SW 1271 (cell line): ENCODE measurements at regions not wholly inside any gene's neighbourhood (a gene's known extent, or its start where the extent isn't known, plus 50 kb on each side); places are given as distances from the start of the nearest gene placed in this dataset.
A peak's percentile ranks its signal among the peaks of the same experiment; 100 is the strongest.

Experiments used
- DNase-seq, 2 experiments: peaks; one replicate each; lab custom pipeline; 2025; lab: John Stamatoyannopoulos, UW

DNA sequence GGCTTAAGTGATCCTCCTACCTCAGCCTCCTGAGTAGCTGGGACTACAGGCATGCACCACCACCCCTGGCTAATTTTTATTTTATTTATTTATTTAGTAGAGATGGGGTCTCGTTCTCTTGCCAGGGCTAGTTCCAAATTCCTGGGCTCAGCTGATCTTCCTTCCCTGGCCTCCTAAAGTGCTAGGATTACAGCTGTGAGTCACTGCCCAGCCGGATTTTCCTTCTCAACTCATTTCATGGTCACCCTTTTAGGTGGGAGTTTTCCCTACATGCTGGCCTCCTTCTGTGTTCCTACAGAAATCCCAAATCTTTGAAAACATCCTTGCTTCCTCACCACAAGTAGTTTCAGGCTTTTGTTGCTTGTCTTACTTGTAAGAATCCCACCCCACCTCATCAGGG is 102.1 kb upstream of the SIAH1 start:
- no peak for DNase-seq

- no peak for DNase-seq
Measured at GRCh38 chr16:48481772-48482171, 96.6 kb upstream of the SIAH1 start.

- no peak for DNase-seq
Measured at GRCh38 chr16:48481211-48481610, 96.0 kb upstream of the SIAH1 start.

DNA sequence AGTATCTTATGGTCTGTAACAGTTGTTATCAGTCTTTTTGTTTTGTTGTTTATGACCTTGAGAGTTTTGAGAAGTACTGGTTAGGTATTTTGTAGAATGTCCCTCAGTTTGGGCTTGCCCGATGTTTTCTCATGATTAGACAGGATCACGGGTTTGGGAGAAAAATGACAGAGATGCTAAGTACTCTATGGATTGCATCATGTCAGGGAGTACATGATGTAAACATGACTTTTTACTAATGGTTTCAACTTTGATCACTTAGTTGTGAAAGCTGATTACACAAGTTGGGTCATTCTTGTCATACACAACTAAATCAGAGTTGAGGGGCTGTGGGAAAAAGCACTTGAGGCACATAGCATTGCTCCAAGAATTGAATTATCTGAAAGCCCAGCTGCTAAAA is 94.7 kb upstream of the SIAH1 start:
- no peak for DNase-seq

- DNase-seq: no peak
Measured at GRCh38 chr16:48479329-48479728, 94.1 kb upstream of the SIAH1 start.

- DNase-seq: no peak
Measured at GRCh38 chr16:48478393-48478792, 93.2 kb upstream of the SIAH1 start.

DNA sequence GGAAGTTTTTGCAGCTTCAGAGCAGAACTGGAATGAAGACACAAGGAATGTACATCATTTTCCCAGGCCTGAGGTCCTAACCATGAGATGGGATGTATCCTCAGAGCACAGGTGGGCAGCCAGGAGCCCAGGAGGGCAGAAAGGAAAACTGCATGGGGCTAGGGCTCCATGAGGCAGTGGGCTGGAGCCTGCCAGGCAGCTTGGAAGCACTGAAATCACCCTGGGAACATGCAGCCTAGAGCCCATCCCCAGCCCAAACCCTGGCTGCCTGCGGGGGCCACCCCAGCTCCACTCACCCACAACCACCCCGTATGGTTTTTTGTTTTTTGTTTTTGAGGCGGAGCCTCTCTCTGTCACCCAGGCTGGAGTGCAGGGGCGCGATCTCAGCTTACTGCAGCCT is 86.2 kb upstream of the SIAH1 start:
- no peak for DNase-seq

DNA sequence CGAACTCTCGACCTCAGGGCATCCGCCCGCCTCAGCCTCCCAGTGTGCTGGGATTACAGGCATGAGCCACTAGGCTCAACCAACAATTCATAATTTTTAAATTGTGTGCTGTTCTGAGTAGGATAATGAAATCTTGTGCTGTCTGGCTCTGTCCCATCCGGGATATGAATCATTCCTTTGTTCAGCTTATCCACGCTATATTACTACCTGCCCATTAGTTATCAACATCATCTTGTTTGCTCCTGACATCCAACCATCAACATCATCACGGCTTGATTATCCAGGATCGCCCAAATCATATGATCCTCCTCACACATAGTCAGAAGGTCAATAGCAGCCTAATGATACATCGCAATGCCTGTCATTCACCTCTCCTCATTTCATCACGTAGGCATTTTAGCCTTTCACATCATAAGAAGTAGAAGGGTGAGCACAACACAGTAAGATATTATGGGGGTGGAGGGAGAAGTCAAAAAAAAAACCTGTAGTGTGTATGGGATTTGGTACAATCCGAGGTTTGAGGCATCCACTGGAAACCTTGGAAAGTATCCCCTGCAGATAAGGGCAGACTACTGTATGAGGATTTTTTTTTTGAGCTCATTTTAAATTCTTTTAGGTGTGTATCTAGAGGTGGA is 77.0 kb upstream of the SIAH1 start:
- DNase-seq: no peak

DNA sequence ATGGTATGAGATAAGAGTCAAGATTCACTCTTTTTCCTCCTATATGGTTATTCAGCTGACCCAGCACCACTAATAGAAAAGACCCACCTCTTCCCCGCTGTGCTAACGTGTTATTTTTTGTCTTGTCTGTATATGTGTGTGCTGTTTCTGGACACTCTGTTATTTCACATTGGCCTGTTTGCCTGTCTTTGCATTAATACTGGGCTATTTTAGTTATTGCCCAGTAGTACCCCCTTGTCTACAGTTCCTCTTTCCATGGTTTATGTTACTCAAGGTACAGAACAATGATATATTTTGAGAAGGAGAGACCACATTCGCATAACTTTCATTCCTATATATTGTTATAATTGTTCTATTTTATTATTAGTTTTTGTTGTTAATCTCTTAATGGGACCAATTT is 74.0 kb upstream of the SIAH1 start:
- DNase-seq: no peak

DNA sequence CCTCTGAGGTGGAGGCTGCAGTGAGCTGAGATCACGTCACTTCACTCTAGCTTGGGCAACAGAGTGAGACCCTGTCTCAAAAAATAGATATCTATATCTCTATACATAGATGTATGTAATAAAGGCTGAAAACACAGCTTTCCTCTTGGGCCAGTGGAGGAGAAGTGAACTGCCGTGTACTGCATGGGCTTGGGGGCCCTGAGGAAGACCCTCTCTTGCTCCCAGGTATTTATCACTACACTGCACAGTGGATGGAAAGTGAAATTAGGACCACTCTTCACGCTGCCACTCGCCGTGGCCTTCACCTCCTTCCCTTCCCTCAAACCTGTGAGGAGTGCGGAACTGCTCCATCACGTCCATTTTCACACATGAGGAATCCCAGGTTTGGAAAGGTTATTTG is 68.8 kb upstream of the SIAH1 start:
- DNase-seq: no peak

- DNase-seq: no peak
Measured at GRCh38 chr16:48452991-48453760, 68.0 kb upstream of the SIAH1 start.

DNA sequence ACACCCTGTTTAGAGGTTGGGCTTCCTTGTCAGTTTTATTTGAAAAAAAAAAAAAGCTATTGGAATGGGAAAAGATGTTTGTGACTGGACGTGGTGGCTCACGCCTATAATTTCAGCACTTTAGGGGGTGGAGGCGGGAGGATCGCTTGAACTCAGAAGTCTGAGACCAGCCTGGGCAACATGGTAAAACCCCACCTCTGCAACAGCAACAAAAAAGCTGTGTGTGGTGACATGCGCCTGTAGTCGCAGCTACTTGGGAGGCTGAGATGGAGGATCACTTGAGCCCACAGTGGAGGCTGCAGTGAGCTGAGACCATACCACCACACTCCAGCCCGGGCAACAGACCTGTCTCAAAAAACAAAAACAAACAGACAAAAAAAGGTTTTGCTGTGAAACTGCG is 66.1 kb upstream of the SIAH1 start:
- no peak for DNase-seq

DNA sequence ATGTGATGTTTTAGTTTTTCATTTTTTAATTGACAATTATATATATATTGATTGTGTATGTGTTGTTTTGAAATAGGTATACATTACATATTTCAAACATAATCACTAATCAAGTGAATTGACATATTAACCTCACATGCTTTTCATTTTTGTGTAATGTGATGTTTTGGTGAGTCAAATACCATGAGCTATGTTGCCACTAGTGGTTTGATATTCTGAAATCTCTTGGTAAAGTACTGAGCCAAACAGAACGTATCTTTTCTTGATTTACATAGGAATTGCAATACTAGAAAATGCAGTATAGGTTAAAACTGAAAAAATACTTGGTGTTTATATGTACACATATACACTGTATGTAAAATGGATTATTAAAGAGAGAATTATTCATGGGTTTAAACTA is 65.2 kb upstream of the SIAH1 start:
- no peak for DNase-seq

DNA sequence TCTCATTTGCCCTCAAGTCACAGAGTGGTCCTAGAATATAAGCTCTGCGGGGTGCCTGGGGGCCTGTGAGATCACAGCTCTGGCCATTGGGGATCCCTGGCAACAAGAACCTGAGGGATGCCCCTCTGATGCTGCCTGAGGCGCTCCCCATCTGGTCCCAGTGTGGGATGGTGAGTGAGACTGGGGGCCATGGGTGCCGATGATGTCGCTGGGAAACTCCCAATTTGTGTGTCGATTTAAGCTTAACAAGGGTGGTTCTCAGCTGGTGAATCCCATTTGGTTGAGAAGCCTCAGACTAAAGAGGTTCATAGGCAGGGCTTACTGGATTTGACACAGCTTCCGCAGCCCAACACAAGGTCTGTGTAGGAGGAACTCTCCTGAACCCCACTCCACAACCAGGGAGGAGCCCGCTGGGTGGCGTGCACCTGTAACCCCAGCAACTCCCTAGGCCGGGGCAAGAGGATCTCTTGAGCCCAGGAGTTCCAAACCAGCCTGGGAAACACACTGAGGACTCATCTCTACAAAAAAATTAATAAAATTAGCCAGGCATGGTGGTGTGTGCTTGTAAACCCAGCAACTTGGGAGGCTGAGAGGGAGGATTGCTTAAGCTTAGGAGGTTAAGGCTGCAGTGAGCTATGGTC is 63.7 kb upstream of the SIAH1 start:
- DNase-seq: no peak

DNA sequence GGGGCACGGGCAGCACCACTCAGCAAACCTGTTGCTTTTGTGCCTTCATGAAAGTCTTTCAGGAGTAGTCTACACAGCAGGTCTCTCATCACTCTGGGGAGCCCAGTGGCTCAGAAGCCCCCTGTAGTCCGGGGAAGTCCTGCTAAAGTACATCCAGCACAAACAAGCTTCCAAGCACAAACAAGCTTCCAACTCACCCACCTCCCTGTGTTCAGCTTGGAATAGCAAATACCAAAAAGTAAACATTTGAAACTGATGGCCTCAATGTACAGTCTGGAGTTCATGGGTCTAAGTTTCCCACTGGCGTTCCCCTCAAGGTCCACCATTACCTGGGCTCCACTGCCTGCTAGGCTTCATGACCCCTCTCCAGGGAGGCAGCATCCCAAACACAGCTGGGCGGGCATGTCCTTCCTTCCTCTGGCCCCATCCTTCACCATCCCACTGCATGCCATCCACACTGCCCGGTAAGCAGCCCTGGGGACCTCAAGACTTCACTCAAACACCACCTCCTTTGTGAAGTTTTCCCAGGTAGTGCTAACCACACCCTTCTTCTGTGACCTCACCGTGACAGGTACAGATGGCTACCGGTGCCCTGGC is 62.8 kb upstream of the SIAH1 start:
- DNase-seq: no peak

DNA sequence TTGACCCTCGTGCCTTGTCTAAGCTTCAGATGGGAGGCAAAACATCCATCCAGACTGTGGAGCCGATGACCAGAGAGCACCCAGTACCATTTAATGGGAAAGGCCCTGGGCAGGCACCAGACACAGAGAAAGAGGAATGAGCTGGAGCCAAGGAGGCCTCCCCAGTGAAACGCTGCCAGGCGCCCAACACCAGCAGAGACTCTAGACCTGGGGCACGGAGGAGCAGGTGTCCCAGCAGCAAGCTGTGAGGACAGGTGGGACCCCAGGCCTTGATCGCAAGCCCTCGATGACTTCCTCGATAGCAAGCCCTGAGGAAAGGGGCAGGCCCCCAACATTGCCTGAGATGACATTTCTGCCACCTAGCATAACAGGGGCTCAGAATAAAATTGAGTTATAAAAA is 62.2 kb upstream of the SIAH1 start:
- DNase-seq: no peak

- DNase-seq: no peak
Measured at GRCh38 chr16:48446534-48446920, 61.3 kb upstream of the SIAH1 start.

- DNase-seq: no peak
Measured at GRCh38 chr16:48445782-48446533, 60.7 kb upstream of the SIAH1 start.

DNA sequence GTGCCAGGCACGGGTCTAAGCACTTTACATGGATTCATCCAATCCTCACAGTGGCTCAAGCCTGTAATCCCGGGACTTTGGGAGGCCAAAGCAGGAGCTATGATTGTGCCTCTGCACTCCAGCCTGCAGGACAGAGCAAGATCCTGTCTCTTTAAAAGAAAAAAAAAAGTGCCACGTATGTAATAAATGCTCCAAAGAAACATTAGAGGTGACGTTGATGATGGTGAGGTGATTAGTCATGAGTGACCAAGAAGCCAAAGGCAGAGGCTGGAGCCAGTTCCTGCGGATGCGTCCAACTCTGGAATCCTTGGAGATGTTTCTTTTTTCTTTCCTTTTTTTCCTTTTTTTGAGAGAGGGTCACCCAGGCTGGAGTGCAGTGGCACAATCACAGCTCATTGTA is 59.4 kb upstream of the SIAH1 start:
- peak; percentile 44 to 61 for DNase-seq

- DNase-seq: no peak
Measured at GRCh38 chr16:48442379-48442778, 57.2 kb upstream of the SIAH1 start.

DNA sequence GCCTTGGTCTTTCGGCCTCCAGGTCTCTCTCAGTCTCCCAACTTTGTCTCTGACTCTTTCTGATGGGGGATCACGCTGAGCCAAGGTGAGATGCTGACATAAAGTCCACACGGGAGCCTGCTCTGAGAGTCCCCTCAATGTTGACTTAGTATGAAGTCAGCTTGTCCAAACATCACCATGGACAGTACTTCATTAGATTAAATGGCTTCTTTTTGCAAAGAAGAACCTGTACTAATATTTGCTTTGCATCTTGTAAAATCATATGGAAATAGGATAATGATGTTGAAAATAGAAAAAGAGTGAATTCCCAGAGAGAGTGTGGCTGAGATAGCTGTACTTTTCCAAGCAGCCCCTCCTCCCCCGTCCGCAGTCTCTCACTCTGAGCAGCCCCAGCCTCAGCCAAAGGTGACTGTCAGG is 56.7 kb upstream of the SIAH1 start:
- DNase-seq: no peak

- no peak for DNase-seq
Measured at GRCh38 chr16:48441106-48441505, 55.9 kb upstream of the SIAH1 start.
